HUES48 (cell line): ENCODE measurements at regions not wholly inside any gene's neighbourhood (a gene's known extent, or its start where the extent isn't known, plus 50 kb on each side); places are given as distances from the start of the nearest gene placed in this dataset.

ENCODE experiments used
- H3K27ac ChIP-seq: one replicate; pipeline ENCODE4 v1.7.0; 2013; ENCODE audit warnings: low read depth, low read length, inconsistent platforms
- H3K27me3 ChIP-seq: 2 replicates; pipeline ENCODE4 v1.6.1; 2013; ENCODE audit warnings: mild to moderate bottlenecking, low read length; ENCODE audit not compliant: control insufficient read depth, insufficient read depth
- H3K36me3 ChIP-seq: 2 replicates; pipeline ENCODE4 v1.6.1; 2013; ENCODE audit warnings: low read length; ENCODE audit not compliant: control insufficient read depth, insufficient read depth
- H3K4me1 ChIP-seq: 2 replicates; pipeline ENCODE4 v1.6.1; 2013; ENCODE audit warnings: mild to moderate bottlenecking, low read length; ENCODE audit not compliant: control insufficient read depth, insufficient read depth
- H3K4me3 ChIP-seq: 2 replicates; pipeline ENCODE4 v1.5.1; 2013; ENCODE audit warnings: mild to moderate bottlenecking, low read depth, low read length
- H3K9ac ChIP-seq: 2 replicates; pipeline ENCODE4 v1.6.1; 2013; ENCODE audit warnings: mild to moderate bottlenecking, low read depth, low read length, moderate library complexity
- H3K9me3 ChIP-seq: 2 replicates; pipeline ENCODE4 v1.6.1; 2013; ENCODE audit warnings: low read length; ENCODE audit not compliant: control insufficient read depth, insufficient read depth

DNA sequence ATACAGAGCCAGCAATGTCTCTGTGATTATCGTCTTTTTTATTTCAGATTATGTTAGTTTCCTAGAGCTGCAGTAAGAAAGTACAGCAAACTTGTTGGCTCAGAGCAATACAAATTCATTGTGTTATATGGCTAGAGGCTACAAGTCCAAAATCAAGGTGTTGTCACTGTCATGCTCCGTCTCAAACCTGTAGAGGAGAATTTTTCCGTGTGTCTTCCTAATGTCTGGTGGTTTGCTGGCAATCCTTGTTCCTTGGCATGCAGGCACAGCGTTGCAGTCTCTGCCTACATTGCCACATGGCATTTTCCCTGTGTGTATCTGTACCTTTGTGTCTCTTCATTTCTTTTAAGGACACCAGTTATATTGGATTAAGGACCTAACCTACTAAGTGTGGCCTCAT lies 244.4 kb downstream of the LRRIQ3 start:
- Histone ChIP-seq H3K27me3 (no peaks in the 10 kb centered on the region), H3K4me1 (peaks cover 13% of the 10 kb centered on the region), H3K9me3 (no peaks in the 10 kb centered on the region), H3K4me3 (no peak overlapping the region), H3K9ac (no peak overlapping the region), H3K36me3 (no peaks in the 10 kb centered on the region), H3K27ac (no peak overlapping the region)

GRCh38 chr1:73953186-73953585 lies 244.8 kb downstream of the LRRIQ3 start:
- Histone ChIP-seq H3K9me3 (no peaks in the 10 kb centered on the region), H3K27ac (no peak overlapping the region), H3K36me3 (no peaks in the 10 kb centered on the region), H3K4me3 (no peak overlapping the region), H3K9ac (no peak overlapping the region), H3K27me3 (no peaks in the 10 kb centered on the region), H3K4me1 (peaks cover 13% of the 10 kb centered on the region)

GRCh38 chr1:73948055-73948454 lies 249.9 kb downstream of the LRRIQ3 start:
- no peak overlapping the region for H3K27ac ChIP-seq

DNA sequence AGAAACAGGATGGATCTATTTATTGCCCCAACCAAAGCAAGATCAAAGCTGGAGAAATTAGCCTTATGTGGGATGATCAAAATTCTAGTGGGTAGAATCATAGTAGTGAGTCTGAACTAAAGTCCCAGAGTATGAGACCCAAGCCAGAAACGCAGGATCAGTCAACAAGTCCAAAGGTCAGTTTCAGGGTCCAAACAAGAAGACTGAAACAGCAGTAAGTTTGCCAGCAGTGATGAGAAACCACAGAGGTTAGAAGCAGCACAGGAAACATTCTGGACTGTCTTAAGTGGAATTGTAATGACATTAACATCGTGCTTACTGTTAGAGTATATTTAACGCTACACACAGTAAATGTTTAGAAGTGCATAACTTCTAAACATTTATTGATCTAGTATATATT lies 251.0 kb downstream of the LRRIQ3 start:
- Histone ChIP-seq H3K4me3 (no peak overlapping the region), H3K36me3 (no peaks in the 10 kb centered on the region), H3K27ac (no peak overlapping the region), H3K27me3 (no peaks in the 10 kb centered on the region), H3K9ac (no peak overlapping the region), H3K9me3 (no peaks in the 10 kb centered on the region), H3K4me1 (peaks cover 31% of the 10 kb centered on the region)

More at GRCh38 chr1:73948055-73948454, 249.9 kb downstream of the LRRIQ3 start:
- H3K9me3 ChIP-seq: no peaks in the 10 kb centered on the region
- H3K36me3 ChIP-seq: no peaks in the 10 kb centered on the region
- no peaks in the 10 kb centered on the region for H3K27me3 ChIP-seq
- no peak overlapping the region for H3K9ac ChIP-seq
- no peak overlapping the region for H3K4me3 ChIP-seq
- H3K4me1 ChIP-seq: peaks cover 24% of the 10 kb centered on the region

GRCh38 chr1:73943270-73943669 lies 254.7 kb downstream of the LRRIQ3 start:
- Histone ChIP-seq H3K27me3 (no peaks in the 10 kb centered on the region), H3K4me1 (peaks cover 17% of the 10 kb centered on the region), H3K4me3 (no peak overlapping the region), H3K27ac (peak overlapping the region; percentile 59), H3K9me3 (no peaks in the 10 kb centered on the region), H3K9ac (no peak overlapping the region), H3K36me3 (no peaks in the 10 kb centered on the region)

DNA sequence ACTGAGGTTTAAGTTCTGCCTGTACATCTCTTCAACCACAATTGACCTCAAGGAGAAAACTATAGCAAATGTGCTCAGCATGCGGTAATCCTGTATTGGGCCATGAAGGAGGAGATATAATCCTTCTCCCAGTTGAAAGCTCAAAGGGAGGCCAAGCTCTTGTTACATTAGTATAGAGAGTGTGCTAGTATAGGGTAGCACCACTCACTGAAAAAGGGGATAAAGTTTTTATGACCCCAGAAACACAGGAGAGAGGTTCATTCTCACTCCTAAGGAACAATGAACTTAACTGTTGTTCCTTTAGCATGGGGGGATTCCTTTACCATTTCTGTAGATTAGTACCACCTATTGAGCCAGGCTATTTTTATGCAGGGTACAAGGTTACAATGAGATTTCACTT lies 267.7 kb downstream of the LRRIQ3 start:
- H3K4me1 ChIP-seq: peaks cover 20% of the 10 kb centered on the region
- no peak overlapping the region for H3K9ac ChIP-seq
- no peak overlapping the region for H3K4me3 ChIP-seq
- H3K36me3 ChIP-seq: no peaks in the 10 kb centered on the region
- no peaks in the 10 kb centered on the region for H3K27me3 ChIP-seq
- H3K9me3 ChIP-seq: no peaks in the 10 kb centered on the region
- H3K27ac ChIP-seq: peak overlapping the region; percentile 65

GRCh38 chr1:73914951-73915350 lies 283.0 kb downstream of the LRRIQ3 start:
- no peaks in the 10 kb centered on the region for H3K36me3 ChIP-seq
- H3K4me1 ChIP-seq: no peaks in the 10 kb centered on the region
- no peak overlapping the region for H3K4me3 ChIP-seq
- no peak overlapping the region for H3K9ac ChIP-seq
- H3K27me3 ChIP-seq: no peaks in the 10 kb centered on the region
- H3K27ac ChIP-seq: no peak overlapping the region
- H3K9me3 ChIP-seq: peaks cover 5% of the 10 kb centered on the region

GRCh38 chr1:73913025-73913424 lies 285.0 kb downstream of the LRRIQ3 start:
- Histone ChIP-seq H3K36me3 (no peaks in the 10 kb centered on the region), H3K4me1 (no peaks in the 10 kb centered on the region), H3K4me3 (no peak overlapping the region), H3K27me3 (no peaks in the 10 kb centered on the region), H3K9ac (no peak overlapping the region), H3K9me3 (peaks cover 5% of the 10 kb centered on the region), H3K27ac (no peak overlapping the region)

- no peak overlapping the region for H3K4me3 ChIP-seq
- no peaks in the 10 kb centered on the region for H3K36me3 ChIP-seq
- H3K9me3 ChIP-seq: peaks cover 5% of the 10 kb centered on the region
These were observed 286.1 kb downstream of the LRRIQ3 start for GRCh38 chr1:73911849-73912248.

DNA sequence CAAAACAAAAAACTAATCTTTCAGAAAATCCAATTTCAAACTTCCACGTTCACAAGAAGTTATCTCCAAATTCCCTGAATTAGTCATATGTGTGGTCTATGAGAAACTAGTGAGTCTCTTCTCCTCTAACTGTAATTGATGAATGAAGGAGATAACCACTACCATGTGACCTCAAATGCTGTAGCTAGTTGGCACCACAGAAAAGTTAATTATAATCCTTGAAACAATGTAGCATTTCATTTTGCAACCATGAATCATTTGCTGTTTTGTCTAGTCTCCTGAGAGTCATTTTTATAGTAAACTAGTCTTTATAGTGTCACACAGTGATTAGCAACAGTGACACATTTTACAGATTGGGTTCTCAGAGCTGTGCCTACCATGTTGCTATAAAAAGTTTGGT lies 287.5 kb downstream of the LRRIQ3 start:
- no peak overlapping the region for H3K27ac ChIP-seq
- no peak overlapping the region for H3K9ac ChIP-seq
- no peaks in the 10 kb centered on the region for H3K27me3 ChIP-seq
- peaks cover 5% of the 10 kb centered on the region for H3K9me3 ChIP-seq
- H3K36me3 ChIP-seq: no peaks in the 10 kb centered on the region
- no peak overlapping the region for H3K4me3 ChIP-seq
- no peaks in the 10 kb centered on the region for H3K4me1 ChIP-seq

More at GRCh38 chr1:73911849-73912248, 286.1 kb downstream of the LRRIQ3 start:
- Histone ChIP-seq H3K4me1 (no peaks in the 10 kb centered on the region), H3K9ac (no peak overlapping the region), H3K27me3 (no peaks in the 10 kb centered on the region), H3K27ac (no peak overlapping the region)

GRCh38 chr1:73910062-73910461 lies 287.9 kb downstream of the LRRIQ3 start:
- Histone ChIP-seq H3K27me3 (no peaks in the 10 kb centered on the region), H3K27ac (no peak overlapping the region), H3K4me3 (no peak overlapping the region), H3K9ac (no peak overlapping the region), H3K36me3 (no peaks in the 10 kb centered on the region), H3K9me3 (peaks cover 5% of the 10 kb centered on the region), H3K4me1 (no peaks in the 10 kb centered on the region)

DNA sequence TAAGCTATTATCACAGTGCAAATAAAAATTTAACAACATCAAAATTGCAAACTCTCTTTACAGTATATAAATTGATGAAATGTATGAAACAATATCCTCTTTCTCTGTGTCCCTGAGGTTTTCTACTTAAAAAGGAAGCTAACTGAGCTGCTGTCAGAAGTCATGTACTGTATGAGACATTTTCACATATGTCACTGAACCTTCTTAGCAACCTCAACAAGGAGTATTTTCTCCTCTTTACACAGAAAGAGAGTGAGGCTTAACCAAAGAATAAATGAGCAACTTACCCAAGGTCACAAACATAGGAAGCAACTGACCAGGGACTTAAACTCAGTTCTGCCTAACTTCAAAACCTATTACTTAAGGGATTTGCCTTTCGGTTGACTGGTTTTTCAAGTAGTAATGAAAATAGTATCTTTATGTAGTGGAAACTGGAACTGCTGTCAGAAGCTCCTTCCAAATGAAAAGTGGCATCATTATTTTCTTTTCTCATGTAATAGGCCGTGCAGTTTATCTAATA lies 288.9 kb downstream of the LRRIQ3 start:
- Histone ChIP-seq H3K9me3 (peaks cover 5% of the 10 kb centered on the region), H3K4me3 (no peak overlapping the region), H3K27me3 (no peaks in the 10 kb centered on the region), H3K9ac (no peak overlapping the region), H3K27ac (no peak overlapping the region), H3K36me3 (no peaks in the 10 kb centered on the region), H3K4me1 (no peaks in the 10 kb centered on the region)
